Mononuclear cell (primary cell): ENCODE measurements at regions not wholly inside any gene's neighbourhood (a gene's known extent, or its start where the extent isn't known, plus 50 kb on each side); places are given as distances from the start of the nearest gene placed in this dataset.

Source experiments
- H3K27me3 ChIP-seq: 2 replicates; pipeline ENCODE4 v1.6.0; 2011; ENCODE audit warnings: low read length, control low read depth; ENCODE audit not compliant: insufficient read depth
- H3K4me1 ChIP-seq: 2 replicates; pipeline ENCODE4 v1.5.1; 2011; ENCODE audit warnings: mild to moderate bottlenecking, low read length, control low read depth; ENCODE audit not compliant: insufficient read depth
- H3K4me3 ChIP-seq: 2 replicates; pipeline ENCODE4 v1.5.1; 2011; ENCODE audit warnings: mild to moderate bottlenecking, low read length, moderate library complexity
- H3K9me3 ChIP-seq: 2 replicates; pipeline ENCODE4 v1.5.1; 2011; ENCODE audit warnings: low read depth, mild to moderate bottlenecking, control low read depth, low read length

DNA sequence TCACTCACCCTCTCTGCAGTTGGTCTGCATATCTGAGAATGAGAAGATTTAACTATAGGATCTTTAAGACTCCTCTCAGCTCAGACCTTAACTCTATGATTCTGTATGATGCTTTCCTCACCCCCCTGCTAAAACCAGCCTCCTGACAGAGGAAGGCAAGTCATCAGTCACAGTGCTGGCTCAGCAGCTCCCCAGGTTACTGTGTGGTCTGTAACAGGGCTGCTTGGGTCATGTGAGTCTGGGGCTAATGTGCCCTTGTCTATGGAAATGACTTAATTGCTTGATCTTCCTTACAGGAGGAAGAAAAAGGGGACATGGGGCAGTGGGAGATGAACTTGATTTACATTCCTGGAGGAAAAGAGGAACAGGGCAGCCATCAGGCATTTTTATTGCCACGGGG lies 625.6 kb downstream of the PTPRU start:
- Histone ChIP-seq H3K27me3 (no peaks in the 10 kb centered on the region), H3K4me1 (no peaks in the 10 kb centered on the region), H3K4me3 (no peak overlapping the region), H3K9me3 (peaks cover 4% of the 10 kb centered on the region)

DNA sequence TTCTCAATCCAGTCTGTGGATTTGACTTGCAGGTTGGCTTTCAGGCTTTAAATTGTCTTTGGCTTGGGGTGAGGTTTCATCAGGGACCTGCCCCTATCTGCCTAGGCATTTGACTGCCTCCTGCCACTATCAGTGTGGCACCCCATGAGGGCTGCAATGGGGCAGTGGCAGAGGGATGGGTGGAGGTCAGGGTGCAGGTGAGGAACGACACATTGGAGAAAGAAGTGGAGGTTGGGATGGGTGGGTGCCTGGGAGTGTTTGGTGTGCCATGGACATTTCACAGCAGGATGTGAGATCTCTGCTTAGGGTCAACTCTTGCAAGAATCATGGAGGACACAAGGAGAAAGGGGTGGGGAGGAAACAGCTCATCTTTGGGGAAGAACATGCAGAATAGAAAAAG lies 625.1 kb downstream of the PTPRU start:
- H3K27me3 ChIP-seq: no peaks in the 10 kb centered on the region
- H3K4me3 ChIP-seq: no peak overlapping the region
- no peaks in the 10 kb centered on the region for H3K4me1 ChIP-seq
- H3K9me3 ChIP-seq: peaks cover 4% of the 10 kb centered on the region

DNA sequence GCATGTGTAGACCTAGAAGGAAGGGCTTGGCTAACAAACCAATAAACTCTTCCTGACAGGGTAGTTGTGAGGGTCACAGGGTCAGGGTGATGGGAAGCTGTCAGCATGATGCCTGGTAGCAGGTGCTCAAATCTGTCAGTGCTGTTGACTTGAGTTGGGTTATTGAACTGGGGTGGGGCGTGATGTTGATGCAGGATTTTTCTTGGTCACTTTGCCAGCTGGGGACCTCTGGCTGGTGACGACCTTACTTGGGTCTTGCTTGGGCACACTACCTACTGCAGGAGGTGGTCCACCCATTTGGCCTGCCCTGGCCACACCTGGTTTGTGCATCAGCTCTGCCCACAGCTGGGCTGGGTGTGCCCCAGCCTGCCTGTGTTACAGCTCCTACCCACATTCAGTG lies 624.4 kb downstream of the PTPRU start:
- Histone ChIP-seq H3K4me3 (no peak overlapping the region), H3K9me3 (peaks cover 4% of the 10 kb centered on the region), H3K4me1 (no peaks in the 10 kb centered on the region), H3K27me3 (no peaks in the 10 kb centered on the region)

DNA sequence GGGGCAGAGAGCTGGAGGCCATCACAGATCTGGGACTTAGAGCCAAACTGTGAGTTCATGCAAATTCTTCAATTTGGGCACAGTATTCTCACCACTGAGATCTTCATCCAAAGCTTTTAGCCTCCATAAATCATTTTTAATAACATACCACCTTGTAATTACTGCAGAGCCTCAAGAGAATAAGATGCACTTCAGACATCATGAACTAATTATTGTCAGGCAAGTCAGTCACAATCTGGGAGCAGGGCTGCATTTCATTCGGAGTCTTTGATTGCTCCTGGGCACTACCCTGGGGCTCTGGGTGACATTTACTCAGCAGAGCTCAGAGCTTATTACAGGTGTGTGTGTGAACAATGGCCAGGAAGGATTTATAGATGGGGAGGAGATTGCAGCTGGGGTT lies 623.7 kb downstream of the PTPRU start:
- Histone ChIP-seq H3K4me1 (no peaks in the 10 kb centered on the region), H3K4me3 (no peak overlapping the region), H3K27me3 (no peaks in the 10 kb centered on the region), H3K9me3 (peaks cover 4% of the 10 kb centered on the region)

DNA sequence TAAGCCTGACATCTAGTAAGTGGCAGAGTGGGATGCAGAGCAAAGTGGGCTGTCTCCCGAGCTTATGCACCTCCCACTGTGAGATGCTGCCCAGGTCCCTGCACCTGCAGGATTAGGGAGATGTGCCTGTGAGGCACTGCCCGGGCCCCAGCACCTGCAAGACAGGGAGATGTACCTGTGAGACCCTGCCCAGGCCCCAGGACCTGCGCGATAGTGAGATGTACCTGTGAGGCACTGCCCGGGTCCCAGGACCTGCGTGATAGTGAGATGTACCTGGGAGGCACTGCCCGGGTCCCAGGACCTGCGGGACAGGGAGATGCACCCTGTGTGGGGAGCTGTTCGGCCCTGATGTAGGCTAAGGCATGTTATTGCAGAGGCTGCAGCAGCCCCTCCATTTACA lies 622.8 kb downstream of the PTPRU start:
- Histone ChIP-seq H3K4me1 (no peaks in the 10 kb centered on the region), H3K9me3 (peaks cover 4% of the 10 kb centered on the region), H3K4me3 (no peak overlapping the region), H3K27me3 (no peaks in the 10 kb centered on the region)

DNA sequence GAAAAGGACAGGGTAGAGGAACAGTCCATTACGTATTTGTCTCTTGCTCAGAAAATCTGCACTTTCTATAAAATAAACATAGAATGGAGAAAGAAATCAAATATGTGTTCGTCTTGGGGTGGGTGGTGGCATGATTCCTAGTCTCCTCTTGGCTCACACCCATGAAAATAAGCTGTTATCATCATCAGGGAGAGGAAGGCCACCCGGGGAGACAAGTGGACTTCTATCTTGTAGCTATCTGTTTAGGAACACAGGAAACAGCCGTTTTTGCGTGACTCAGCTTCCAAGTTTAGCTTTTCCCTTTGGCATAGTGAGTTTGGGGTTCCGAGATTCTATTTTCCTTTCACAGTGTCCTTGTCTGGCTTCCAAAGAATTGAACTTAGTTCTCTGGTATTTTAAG lies 622.3 kb downstream of the PTPRU start:
- Histone ChIP-seq H3K9me3 (peaks cover 4% of the 10 kb centered on the region), H3K4me1 (no peaks in the 10 kb centered on the region), H3K4me3 (no peak overlapping the region), H3K27me3 (no peaks in the 10 kb centered on the region)

DNA sequence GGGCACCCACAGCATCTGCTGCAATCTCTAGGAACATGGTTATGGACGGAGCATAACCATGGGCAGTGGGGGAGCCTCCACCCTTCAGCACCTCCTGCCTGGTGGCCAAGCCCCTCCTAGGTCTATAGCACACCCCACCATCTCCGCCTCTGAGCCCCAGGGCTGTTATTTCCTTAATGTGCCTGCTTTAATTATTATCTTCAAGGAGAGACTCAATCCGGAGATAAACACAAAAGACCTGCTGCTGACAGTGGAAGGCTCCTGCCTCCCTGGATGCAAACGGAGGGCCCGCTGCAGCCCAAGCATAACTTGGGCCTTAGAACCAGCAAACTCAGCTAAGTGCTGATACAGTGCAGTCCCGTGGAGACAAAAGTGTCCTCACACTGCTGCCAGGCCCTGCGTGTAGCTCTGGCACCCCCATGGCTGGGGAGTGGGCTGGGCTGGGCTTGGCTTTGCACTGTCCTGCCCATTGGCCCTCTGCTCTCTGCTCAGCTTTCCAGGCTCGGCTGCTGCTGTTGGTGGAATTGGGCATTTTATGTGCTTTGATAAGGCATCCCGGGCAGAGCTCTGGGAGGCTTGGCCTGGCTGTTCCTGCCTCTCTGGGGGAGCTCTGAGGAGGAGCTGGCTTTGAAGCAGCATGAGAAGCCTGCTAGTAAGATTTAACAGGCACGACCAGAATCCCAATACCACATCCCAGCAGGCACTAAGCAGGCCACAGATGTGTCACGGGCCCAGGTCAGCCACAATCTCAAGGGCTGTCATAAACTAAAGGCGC lies 620.2 kb downstream of the PTPRU start:
- no peak overlapping the region for H3K4me3 ChIP-seq
- peaks cover 4% of the 10 kb centered on the region for H3K9me3 ChIP-seq
- no peaks in the 10 kb centered on the region for H3K4me1 ChIP-seq
- H3K27me3 ChIP-seq: no peaks in the 10 kb centered on the region

DNA sequence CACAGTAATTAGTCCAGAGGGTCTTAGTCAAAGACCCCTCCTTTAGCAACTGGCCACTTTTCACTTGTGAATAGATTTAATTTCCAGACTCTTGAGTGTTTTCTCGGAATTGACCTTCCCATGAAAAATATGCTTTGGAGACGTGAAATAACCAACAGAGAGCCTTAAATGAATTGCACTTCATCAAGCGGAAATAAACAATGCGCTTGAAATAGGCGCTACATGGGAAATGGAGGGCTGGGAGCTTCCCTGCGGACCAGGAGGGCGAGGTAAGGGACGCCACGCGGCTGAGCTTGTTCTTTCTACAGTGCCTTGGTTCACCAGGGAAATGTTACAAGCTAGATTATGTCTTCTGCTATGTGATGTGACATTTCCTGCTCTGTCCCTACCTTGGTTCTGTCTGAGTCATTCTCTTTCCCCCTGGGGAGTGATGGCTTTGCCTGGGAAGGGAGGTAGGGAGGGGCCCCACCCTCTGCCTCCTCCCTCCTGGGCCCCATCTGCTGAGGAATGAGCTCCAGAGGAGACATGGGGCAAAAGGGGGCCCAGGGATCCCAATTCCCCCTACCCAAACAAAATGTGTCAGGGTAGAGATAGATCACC lies 619.3 kb downstream of the PTPRU start:
- Histone ChIP-seq H3K4me3 (no peak overlapping the region), H3K9me3 (no peaks in the 10 kb centered on the region), H3K27me3 (no peaks in the 10 kb centered on the region), H3K4me1 (no peaks in the 10 kb centered on the region)

DNA sequence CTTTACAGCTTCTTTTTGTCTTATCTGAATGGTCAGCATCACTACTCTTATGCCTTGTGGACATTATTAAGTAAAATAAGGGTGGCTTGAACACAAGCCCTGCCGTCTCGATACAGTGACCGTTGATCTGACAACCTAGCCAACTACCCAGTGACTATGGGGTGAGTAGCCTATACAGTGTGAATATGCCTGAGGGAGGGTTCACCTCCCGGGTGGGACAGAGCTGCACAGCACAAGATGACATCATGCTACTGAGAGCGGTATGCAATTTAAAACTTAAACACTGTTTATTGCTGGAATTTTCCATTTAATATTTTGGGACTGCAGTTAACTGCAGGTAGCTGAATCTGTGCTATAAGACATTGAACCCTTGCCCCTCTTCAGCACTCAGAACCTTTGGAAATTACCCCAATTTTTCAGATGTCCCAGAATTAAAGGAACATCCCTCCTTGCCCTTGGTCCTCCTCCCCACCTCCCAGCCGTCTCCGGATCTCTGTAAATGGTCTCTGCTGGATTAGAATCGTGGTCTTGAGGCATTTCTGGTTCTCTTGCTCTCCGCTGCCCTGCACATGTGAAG lies 618.5 kb downstream of the PTPRU start:
- H3K4me3 ChIP-seq: no peak overlapping the region
- H3K9me3 ChIP-seq: no peaks in the 10 kb centered on the region
- H3K4me1 ChIP-seq: no peaks in the 10 kb centered on the region
- H3K27me3 ChIP-seq: no peaks in the 10 kb centered on the region

DNA sequence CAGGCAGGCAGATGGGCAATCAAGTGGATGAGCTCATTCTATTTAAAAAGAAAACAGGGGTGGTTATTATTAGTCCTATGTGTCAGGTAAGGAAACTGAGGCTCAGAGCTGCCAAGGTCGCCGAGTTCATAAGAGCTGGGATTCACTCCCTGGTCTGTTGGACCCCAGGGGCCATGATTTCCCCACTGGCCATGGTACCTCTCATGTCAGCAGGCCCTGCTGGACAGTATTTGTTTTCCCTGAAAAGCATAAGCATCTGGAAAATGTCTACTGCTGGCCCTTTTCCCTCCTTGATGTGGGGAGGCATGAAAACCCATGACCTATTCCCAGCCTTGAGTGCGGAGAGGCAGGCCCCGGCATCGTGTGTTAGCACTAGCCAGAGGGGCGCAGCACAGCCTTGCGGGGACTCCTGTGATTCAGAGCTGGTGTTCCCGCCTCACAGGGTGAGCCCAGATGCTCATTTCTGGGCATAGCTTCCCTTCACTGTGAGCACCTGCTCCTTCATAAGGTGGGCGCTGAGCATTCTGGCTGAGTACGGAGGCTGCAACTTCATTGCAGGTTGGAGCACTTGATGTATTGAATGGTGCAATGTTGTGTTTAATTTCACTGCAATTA lies 617.5 kb downstream of the PTPRU start:
- H3K9me3 ChIP-seq: no peaks in the 10 kb centered on the region
- H3K4me3 ChIP-seq: no peak overlapping the region
- no peaks in the 10 kb centered on the region for H3K4me1 ChIP-seq
- H3K27me3 ChIP-seq: no peaks in the 10 kb centered on the region

DNA sequence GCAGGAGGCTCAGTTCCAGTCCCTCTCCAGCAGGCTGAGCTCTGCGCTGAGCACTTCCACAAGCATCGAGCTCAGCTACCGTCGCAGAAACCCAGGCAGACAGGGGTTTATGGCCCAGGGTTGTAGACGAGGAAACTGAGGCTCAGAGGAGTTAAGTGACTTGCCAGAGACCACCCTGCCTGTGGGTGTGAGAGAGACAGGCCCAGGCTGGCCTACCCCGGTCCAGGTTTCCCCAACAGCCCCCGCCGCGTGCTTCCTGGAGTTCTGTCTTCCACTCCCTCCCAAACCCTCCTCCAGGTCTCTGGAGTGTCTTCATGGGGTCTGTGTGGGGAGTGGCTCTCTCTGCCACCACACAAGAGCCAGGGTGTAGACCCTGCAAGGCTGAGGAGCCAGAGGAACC lies 615.9 kb downstream of the PTPRU start:
- no peak overlapping the region for H3K4me3 ChIP-seq
- no peaks in the 10 kb centered on the region for H3K9me3 ChIP-seq
- H3K4me1 ChIP-seq: no peaks in the 10 kb centered on the region
- no peaks in the 10 kb centered on the region for H3K27me3 ChIP-seq

DNA sequence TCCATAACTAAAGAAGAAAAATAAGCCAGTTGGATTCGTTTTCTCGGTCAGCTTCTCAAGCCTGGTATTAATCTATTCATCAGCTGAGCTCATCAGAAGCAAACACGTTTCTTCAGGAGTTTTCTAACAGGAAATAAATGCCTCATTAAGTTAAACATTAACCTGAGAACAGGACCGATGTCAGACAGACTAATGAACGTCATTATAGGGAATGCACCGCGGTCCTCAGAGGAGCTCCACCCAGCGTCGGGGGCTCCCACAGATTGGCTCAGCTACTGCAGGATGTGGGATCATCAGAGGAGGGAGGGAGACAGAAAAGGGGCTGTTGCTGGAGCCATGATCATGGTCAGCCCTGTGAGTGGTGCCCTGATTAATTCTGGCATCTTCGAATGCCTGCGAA lies 615.4 kb downstream of the PTPRU start:
- Histone ChIP-seq H3K27me3 (no peaks in the 10 kb centered on the region), H3K4me1 (no peaks in the 10 kb centered on the region), H3K4me3 (no peak overlapping the region), H3K9me3 (no peaks in the 10 kb centered on the region)

DNA sequence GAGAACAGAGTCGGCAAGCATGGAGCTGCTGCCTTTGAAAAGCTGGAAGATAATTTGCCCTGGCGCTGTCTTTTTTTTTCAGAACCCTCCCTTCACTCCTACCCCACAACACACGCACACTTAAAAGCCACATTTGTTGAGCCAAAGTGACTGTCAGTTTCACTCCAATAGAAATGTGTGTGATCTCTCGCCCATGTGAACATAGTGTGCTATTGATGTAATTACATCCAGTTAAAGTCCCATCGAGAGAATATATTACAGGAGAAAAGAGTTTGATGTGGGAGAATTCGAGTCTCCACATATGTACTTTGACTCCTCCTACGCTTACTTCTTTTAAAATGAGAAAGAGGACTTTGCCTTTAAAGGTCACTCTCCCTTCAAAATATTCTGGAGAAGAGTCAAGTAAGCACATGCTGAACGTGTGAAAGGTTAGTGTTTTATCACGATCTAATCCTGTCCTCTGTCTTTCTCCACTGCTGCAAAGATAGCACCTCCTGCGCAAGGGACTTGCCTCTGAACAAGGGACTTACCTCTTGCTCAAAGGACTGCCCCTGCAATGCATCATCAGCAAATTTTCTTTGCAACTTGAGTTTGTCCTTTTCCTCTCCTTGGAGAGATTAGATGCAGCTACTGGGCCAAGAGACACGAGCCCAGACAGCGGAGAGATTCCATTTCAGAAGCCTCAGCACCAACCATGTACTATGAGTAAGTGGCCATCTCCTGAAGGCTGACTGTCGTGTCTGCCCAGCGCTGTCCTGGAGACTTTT lies 613.9 kb downstream of the PTPRU start:
- Histone ChIP-seq H3K4me3 (no peak overlapping the region), H3K27me3 (no peaks in the 10 kb centered on the region), H3K4me1 (no peaks in the 10 kb centered on the region), H3K9me3 (no peaks in the 10 kb centered on the region)

DNA sequence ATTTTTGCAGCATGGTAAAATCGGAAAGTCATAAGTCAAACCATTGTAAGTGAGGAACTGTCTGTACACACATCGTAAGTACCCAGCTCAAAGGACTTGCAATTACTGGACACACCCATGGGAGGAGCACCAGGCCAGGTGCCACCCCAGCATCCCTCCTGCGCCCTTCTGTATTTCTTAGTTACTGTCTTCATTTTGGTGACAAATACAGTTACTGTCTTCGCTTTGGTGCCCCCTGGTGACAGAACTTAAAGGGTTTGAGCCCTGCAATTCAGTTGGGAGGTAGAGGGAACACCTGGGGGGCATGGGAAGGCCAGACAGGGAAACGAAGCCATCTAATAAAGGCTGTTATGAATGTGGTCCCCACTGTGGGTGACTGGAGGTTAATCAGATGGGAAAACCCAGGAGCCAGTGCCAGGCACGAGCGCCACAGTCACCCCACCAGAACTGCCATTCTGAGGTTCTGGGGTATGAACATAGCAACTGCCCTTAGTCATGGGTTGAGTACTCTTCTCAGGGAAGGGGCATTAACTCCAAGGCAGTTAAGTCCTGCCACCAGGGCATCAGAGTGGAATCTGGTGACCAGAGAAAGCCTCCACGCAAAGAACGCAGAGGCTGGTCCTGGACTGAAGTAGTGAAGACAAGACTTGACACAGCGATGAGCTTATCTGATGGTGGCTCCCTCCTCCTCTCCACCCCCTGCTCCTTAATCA lies 612.9 kb downstream of the PTPRU start:
- H3K27me3 ChIP-seq: no peaks in the 10 kb centered on the region
- H3K4me3 ChIP-seq: no peak overlapping the region
- H3K9me3 ChIP-seq: no peaks in the 10 kb centered on the region
- H3K4me1 ChIP-seq: no peaks in the 10 kb centered on the region
